ENCODE measurements at regions not wholly inside any gene's neighbourhood (a gene's known extent, or its start where the extent isn't known, plus 50 kb on each side); places are given as distances from the start of the nearest gene placed in this dataset.
"Not testable (repeated sequence)": the region's sequence is repeated elsewhere in the genome, so short reads cannot be mapped to it uniquely, and the experiment has no call there.

GRCh38 chr2:239592629-239593290 is 191.9 kb upstream of the HDAC4 start:
- not testable (repeated sequence) for DNase-seq (ENCODE audit: low spot score)

GRCh38 chr2:239590995-239591915 is 190.4 kb upstream of the HDAC4 start:
- DNase-seq (ENCODE audit: low spot score) = no peak

- no peak for DNase-seq (ENCODE audit: low spot score)
Measured at GRCh38 chr2:239590276-239590675, 189.5 kb upstream of the HDAC4 start.

GRCh38 chr2:239589833-239590232 is 189.0 kb upstream of the HDAC4 start:
- DNase-seq (ENCODE audit: low spot score) = no peak

GRCh38 chr2:239589270-239589825 is 188.5 kb upstream of the HDAC4 start:
- DNase-seq (ENCODE audit: low spot score) = no peak

GRCh38 chr2:239588451-239589269 is 187.8 kb upstream of the HDAC4 start:
- DNase-seq (ENCODE audit: low spot score) = no peak

GRCh38 chr2:239587841-239588240 is 187.0 kb upstream of the HDAC4 start:
- DNase-seq (ENCODE audit: low spot score) = no peak

GRCh38 chr2:239587311-239587731 is 186.5 kb upstream of the HDAC4 start:
- DNase-seq (ENCODE audit: low spot score) = no peak

GRCh38 chr2:239586651-239587310 is 186.0 kb upstream of the HDAC4 start:
- no peak for DNase-seq (ENCODE audit: low spot score)

- no peak for DNase-seq (ENCODE audit: low spot score)
Measured at GRCh38 chr2:239585422-239585821, 184.6 kb upstream of the HDAC4 start.

GRCh38 chr2:239584986-239585385 is 184.2 kb upstream of the HDAC4 start:
- no peak for DNase-seq (ENCODE audit: low spot score)

GRCh38 chr2:239583879-239584859 is 183.3 kb upstream of the HDAC4 start:
- no peak for DNase-seq (ENCODE audit: low spot score)

- no peak for DNase-seq (ENCODE audit: low spot score)
Measured at GRCh38 chr2:239583171-239583878, 182.5 kb upstream of the HDAC4 start.

GRCh38 chr2:239582476-239582875 is 181.7 kb upstream of the HDAC4 start:
- DNase-seq (ENCODE audit: low spot score) = no peak

- DNase-seq (ENCODE audit: low spot score) = no peak
Measured at GRCh38 chr2:239581352-239581901, 180.6 kb upstream of the HDAC4 start.

GRCh38 chr2:239580199-239580527 is 179.3 kb upstream of the HDAC4 start:
- DNase-seq (ENCODE audit: low spot score) = no peak

- DNase-seq (ENCODE audit: low spot score) = no peak
Measured at GRCh38 chr2:239579524-239580198, 178.8 kb upstream of the HDAC4 start.

- no peak for DNase-seq (ENCODE audit: low spot score)
Measured at GRCh38 chr2:239579081-239579480, 178.3 kb upstream of the HDAC4 start.

- no peak for DNase-seq (ENCODE audit: low spot score)
Measured at GRCh38 chr2:239578381-239578780, 177.6 kb upstream of the HDAC4 start.

Measured in ureter (tissue), 1 donor.